ENCODE measurements at regions not wholly inside any gene's neighbourhood (a gene's known extent, or its start where the extent isn't known, plus 50 kb on each side); places are given as distances from the start of the nearest gene placed in this dataset.
"Not testable (repeated sequence)": the region's sequence is repeated elsewhere in the genome, so short reads cannot be mapped to it uniquely, and the experiment has no call there.

DNA sequence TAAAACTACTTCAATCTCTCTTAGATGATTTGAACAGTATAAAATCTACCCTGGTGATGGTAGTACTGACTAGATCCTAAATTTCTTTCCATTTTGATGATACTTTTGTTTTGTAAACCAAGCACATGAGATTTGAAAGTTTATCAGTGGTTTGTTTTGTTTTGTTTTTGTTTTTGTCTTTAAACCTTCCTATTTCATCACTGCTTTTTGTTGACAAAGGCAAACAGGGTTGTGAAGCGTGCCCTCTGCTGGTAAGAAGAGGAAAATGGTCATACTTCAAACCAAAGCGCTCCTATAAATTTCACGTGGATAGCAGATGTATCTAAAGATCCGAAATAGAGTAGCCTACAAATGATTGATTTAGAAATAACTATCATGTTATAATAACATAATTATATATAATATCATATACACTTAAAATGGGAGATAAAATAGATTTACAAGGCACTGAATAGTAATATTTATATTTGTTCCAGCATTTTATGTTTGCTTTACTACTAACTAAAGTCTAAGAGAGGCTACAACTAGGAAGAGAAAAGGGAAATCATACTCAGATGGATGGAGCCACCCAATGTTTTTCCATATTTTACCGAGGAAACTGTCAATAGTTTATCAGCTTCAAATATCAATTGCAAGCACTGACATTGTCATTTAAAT, 254.0 kb upstream of the USP15 start:
- in situ Hi-C loops (cut with MboI; ENCODE audit: low pct_unique_long_range_greater_than_20kb, low sequenced_read_pairs) = no loop called here

DNA sequence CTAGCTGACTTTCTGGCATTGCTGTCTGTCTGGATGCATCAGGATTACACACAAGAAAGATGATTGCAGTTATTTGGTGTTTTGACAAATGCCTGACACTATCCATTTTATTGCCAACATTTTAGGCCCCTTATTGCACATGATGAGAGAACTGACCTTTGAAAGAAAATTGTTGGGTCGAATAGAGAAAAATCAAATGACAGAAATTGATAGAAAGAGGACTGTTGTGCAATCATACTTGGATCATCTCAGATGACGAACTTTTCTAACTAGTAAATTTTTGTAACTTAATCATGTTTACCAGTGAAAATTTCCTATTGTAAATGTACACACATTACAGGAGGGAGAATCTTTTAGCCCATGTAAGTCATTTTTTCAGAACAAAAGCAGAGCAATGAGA, 251.5 kb upstream of the USP15 start:
- DNase-seq = no peak
- in situ Hi-C loops (cut with MboI; ENCODE audit: low pct_unique_long_range_greater_than_20kb, low sequenced_read_pairs) = no loop called here

More for the DNA sequence above, 254.0 kb upstream of the USP15 start:
- DNase-seq = peak; percentile 47

DNA sequence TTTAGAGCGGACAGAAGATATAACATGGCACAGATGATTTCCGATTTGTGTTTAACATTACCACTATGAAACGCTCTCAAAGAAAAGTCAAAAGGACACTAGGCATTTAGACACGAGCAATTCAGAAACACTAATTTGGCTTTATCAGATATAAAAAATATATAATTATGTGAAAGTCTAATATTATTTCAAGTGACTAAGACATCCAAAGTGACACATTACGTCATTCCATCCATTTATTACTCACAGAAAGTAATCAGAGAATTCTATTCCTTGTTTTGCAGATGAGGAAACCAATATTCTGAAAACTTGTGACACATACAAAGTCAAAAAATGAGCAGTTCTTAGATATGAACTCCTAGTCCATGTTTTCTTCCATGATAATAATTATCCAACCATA, 250.8 kb upstream of the USP15 start:
- no peak for DNase-seq
- in situ Hi-C loops (cut with MboI; ENCODE audit: low pct_unique_long_range_greater_than_20kb, low sequenced_read_pairs) = no loop called here

DNA sequence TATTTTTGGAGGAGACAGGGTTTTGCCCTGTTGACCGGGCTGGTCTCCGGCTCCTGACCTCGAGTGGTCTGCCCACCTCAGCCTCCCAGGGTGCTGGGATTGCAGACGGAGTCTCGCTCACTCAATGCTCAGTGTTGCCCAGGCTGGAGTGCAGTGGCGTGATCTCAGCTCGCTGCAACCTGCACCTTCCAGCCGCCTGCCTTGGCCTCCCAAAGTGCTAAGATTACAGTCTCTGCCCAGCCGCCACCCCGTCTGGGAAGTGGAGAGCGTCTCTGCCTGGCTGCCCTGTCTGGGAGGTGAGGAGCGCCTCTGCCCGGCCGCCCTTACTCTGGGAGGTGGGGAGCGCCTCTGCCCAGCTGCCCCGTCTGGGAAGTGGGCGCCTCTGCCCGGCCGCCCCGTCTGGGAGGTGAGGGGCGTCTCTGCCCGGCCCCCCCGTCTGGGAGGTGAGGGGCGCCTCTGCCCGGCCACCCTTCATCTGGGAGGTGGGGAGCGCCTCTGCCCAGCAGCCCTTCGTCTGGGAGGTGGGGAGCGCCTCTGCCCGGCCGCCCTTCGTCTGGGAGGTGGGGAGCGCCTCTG, 249.8 kb upstream of the USP15 start:
- in situ Hi-C loops (cut with MboI; ENCODE audit: low pct_unique_long_range_greater_than_20kb, low sequenced_read_pairs); DNase-seq: not testable (repeated sequence)

DNA sequence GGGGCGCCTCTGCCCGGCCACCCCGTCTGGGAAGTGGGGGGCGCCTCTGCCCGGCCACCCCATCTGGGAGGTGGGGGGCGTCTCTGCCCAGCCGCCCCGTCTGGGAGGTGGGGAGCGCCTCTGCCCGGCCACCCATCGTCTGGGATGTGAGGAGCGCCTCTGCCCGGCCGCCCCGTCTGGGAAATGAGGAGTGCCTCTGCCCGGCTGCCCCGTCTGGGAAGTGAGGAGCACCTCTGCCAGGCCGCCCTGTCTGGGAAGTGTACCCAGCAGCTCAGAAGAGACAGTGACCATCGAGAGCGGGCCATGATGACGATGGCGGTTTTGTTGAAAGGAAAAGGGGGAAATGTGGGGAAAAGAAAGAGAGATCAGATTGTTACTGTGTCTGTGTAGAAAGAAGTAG, 249.2 kb upstream of the USP15 start:
- in situ Hi-C loops (cut with MboI; ENCODE audit: low pct_unique_long_range_greater_than_20kb, low sequenced_read_pairs) = not testable (repeated sequence)

DNA sequence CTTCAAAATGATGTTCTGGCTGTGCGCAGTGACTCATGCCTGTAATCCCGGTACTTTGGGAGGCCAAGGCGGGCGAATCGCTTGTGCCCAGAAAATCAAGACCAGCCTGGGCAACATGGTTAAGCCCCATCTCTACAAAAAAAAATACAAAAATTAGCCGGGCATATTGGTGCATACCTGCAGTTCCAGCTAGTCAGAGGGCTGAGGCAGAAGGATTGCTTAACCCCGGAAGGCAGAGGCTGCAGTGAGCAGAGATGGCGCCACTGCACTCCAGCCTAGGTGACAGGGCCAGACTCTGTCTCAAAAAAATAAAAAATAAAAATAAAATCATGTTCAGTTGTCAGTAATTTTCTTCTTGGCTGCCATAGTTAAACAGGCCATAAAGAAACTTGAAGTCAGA, 245.9 kb upstream of the USP15 start:
- in situ Hi-C loops (cut with MboI; ENCODE audit: low pct_unique_long_range_greater_than_20kb, low sequenced_read_pairs) = no loop called here
- no peak for DNase-seq

More for the DNA sequence above, 249.2 kb upstream of the USP15 start:
- not testable (repeated sequence) for DNase-seq

DNA sequence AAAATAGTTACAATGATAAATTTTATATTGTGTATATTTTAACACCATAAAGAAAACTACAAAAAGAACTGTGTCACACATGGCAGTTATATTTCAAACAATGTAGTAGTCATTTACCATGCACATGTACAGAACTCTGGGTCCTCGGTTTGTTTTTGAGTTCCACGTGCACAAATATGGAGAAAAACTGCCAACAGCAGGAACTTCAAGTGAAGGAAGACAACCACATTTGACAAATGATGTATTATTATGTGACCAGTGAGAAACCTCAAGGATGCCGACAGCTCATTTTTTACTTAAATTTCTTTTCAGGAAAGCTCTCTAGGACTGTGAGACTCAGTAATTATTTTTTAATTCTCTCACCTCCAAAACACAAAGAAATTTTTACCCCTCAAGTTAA, 244.2 kb upstream of the USP15 start:
- no peak for DNase-seq
- in situ Hi-C loops (cut with MboI; ENCODE audit: low pct_unique_long_range_greater_than_20kb, low sequenced_read_pairs) = no loop called here

DNA sequence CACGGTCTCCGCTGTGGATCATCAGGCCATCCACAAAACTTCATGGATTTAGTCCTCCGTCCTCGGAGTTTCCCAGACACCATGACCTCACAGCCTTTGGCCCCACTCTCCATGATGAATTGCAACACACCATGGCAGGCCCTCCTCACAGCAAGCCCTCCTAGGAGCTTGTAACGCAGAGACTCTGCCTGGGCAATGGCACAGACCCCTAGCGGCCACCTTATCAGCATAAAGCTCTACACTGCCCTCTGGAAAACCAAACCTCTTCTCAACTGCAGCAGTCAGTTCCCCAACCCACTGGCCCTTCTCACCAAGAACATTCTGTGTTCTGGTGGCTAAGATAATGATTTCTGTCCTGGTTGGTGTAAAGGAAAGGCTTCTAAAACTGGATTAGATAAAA, 238.4 kb upstream of the USP15 start:
- in situ Hi-C loops (cut with MboI; ENCODE audit: low pct_unique_long_range_greater_than_20kb, low sequenced_read_pairs) = no loop called here
- DNase-seq = no peak

DNA sequence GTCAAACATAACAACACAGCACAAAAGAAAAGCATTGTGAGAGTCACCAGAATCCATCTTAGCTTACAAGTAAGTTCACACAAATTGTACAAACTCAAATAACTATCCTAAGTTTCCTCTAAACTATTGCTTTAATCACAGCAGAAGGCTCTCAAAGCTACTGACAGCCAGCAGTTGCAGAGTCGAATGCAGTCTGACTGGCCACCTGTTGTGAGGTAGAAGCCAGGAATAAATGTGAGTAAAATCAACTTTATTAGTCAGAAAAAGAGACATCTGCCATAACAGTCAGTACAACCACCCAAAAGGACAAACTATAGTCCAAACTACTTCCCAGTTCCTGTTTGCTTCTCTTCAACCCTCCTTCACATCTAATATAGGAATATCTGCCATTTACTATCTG, 231.7 kb upstream of the USP15 start:
- no peak for DNase-seq
- in situ Hi-C loops (cut with MboI; ENCODE audit: low pct_unique_long_range_greater_than_20kb, low sequenced_read_pairs) = no loop called here

DNA sequence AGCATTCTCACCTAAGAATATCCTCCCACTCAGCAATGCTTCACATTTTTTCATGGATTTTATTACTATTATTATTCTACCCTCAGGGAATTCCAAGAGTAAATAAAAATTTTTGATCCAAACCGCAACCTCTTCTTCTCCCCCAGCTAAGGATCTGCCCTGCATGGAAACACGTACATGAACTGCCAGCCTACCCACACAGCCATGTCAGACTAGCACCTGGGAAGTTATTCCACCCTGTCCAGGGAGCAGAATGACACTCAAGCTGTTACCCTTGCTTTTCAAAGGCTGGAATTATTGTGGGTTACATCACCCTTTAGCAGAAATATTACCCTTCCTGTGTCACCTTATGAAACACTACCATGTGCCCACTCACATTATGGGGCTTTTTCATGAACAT, 227.3 kb upstream of the USP15 start:
- no peak for DNase-seq
- in situ Hi-C loops (cut with MboI; ENCODE audit: low pct_unique_long_range_greater_than_20kb, low sequenced_read_pairs) = no loop called here

DNA sequence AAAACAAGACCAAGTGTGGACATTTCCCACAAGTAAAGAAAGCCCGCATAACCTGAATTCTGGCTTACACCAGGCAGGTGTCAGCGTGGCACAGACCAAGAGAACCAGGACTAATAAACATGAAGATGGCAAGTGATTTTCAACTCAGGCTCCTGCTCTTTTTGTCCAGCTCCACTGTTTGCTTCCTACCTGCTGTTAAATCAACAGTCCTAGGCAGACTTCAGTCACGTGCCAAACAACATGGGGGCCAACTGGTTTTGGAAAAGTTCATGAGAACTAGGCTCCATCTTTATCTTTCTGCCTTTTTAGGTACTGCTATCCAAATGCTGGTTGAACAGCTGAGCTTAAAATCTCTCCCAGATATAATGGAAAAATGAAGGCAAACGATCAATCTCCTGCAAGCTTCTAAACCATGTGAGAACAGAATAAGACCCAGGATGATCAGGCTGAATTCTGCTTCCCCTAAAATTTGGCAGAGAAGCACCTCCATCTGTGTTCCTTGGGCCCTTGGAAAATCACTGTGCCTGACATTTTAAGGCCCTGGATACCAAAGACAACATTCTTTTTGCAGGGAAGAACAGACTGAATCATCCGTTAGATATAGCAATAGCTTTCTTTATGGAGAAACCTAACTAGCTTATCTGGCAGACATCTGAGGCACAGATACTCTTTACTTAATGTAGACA, 215.6 kb upstream of the USP15 start:
- DNase-seq = no peak
- in situ Hi-C loops (cut with MboI; ENCODE audit: low pct_unique_long_range_greater_than_20kb, low sequenced_read_pairs) = no loop called here

DNA sequence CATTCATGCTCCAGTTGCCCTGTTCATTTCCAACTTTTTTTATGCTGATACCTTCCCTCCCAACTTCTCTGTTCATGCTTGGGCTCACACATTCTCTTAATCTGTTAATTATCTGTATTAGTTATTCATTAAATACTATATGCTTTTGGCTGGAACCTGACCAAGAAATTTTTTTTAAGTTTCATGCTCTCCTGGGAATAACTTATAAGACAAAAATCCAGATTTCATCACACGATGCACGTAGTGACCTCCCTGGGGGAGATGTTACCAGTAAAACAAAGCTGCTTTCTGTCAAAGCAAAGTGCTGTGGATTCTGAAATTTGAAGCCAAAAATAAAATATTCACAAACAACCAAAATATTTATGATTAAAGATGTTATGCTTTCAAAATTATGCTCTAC, 215.0 kb upstream of the USP15 start:
- in situ Hi-C loops (cut with MboI; ENCODE audit: low pct_unique_long_range_greater_than_20kb, low sequenced_read_pairs) = no loop called here
- DNase-seq = no peak

DNA sequence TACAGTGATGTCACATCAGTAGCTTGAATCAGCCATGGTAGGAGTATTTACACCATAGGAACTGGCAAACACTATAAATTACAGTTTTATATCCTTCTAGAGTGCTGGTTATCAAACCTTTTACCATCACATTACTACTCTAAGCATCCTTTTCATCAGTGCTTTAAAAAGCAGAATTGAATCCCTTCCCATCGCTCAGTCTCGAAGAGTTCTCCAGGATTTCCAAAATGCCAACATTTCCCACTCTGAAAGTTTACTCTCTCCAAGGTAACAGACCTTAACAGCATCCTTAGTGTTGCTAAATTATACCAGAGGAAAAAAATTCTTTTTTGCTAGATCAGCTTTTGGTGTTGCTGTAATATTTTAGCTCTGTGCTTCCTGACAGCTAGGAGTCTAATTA, 209.4 kb upstream of the USP15 start:
- DNase-seq = no peak
- in situ Hi-C loops (cut with MboI; ENCODE audit: low pct_unique_long_range_greater_than_20kb, low sequenced_read_pairs) = no loop called here

DNA sequence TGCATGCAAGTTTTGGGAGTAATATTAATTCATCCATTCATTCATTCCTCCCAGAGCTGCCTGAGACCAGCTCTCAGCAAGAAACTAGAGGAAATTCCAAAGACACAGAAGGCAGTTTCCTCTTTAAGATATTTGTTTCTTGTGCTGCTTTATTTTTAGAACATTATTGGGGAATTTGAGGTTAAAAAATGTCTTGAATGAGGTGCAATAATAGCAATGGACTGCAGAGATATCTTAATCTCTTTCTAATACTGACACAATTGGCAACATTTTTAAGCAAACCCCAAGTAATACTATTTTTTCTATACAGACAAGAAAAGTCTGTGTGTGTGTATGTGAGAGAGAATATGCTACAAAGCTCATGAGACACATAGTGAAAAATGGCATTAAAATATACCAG, 190.2 kb upstream of the USP15 start:
- no peak for DNase-seq
- in situ Hi-C loops (cut with MboI; ENCODE audit: low pct_unique_long_range_greater_than_20kb, low sequenced_read_pairs) = no loop called here

DNA sequence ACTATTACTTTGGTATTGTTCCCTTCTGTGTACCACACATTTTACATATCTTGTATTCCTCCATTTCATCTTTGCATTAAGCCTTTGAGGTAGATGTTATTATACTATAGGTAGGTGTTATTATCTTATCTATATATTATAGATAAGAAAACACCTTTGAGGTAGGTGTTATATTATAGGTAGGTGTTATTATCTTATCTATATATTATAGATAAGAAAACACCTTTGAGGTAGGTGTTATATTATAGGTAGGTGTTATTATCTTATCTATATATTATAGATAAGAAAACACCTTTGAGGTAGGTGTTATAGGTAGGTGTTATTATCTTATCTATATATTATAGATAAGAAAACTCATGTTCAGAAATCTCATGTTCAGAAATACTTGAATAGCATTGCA, 187.0 kb upstream of the USP15 start:
- in situ Hi-C loops (cut with MboI; ENCODE audit: low pct_unique_long_range_greater_than_20kb, low sequenced_read_pairs) = not testable (repeated sequence)

DNA sequence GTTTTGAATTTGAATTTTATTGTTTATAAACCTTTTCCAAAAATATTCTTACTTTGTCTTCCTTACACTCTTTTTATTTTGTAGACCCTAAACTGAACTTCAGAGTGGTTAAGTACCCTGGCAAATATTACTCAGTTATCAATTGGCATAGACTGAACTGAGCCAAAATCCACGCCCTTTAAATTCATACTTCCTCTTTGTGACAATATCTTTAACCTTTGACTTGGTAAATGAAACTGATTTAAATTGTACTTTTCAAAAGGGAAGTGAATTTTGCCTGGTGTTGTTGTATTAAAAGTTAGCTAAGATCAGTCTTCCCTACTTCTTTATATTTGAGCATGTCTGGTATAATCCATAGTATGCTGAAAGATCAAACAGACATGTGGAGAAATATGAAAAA, 184.3 kb upstream of the USP15 start:
- DNase-seq = peak; percentile 5
- in situ Hi-C loops (cut with MboI; ENCODE audit: low pct_unique_long_range_greater_than_20kb, low sequenced_read_pairs) = no loop called here

More for the DNA sequence above, 187.0 kb upstream of the USP15 start:
- DNase-seq = not testable (repeated sequence)

DNA sequence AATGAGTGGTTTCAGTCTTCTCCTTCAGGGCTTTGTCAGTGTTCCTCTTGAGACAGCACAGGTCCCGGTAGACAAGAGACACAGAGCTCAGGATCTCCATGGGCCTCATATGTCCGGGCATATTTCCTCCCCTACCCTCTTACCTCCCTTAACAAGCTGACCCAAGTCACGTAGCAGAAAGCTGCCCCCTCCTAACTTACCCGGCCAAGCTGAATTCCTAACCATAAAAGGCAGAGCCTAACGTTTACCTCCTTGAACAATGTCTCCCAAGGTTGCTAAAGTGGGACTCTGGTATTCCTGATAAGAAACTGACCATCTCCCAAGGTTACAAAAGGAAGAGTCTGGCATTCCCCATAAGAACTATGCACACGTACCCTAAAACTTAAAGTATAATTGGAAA, 182.2 kb upstream of the USP15 start:
- no peak for DNase-seq
- in situ Hi-C loops (cut with MboI; ENCODE audit: low pct_unique_long_range_greater_than_20kb, low sequenced_read_pairs) = no loop called here

DNA sequence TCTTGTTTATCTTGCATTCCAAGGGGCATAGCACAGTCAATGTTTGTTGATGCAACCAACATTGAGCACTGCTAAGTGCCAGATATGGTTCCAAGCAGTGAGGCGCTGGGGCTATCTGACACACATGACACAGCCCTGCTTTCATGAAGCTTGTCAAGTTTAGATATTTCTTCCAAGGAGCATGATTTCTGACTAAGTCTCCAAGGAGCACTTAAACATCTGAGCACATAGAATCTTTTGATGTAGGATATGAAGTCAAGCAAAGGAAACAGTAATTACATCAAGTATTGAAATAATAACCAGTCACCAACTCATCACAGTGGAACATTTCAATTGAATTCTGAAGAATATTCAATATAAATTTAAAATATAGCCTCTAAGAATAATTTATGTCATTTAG, 177.8 kb upstream of the USP15 start:
- in situ Hi-C loops (cut with MboI; ENCODE audit: low pct_unique_long_range_greater_than_20kb, low sequenced_read_pairs) = no loop called here
- DNase-seq = no peak

DNA sequence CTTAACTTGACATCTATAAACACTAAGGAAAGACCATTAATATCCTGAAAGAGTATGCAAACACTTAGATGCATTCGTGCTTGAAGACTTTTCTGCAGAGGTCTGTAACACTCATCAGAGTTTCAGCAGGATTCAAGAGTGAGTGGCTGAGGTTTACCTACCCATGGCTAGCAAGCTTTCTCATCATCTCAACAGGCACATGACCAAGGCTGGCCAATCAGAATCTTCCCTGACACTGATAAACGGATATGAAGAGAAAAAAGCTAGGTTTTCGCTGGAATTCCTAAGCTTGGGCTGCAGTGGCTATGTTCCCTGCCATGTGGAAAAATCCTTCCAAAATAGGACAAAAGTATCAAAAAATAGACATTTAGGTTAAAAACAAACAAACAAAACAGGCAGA, 162.1 kb upstream of the USP15 start:
- in situ Hi-C loops (cut with MboI; ENCODE audit: low pct_unique_long_range_greater_than_20kb, low sequenced_read_pairs) = no loop called here

DNA sequence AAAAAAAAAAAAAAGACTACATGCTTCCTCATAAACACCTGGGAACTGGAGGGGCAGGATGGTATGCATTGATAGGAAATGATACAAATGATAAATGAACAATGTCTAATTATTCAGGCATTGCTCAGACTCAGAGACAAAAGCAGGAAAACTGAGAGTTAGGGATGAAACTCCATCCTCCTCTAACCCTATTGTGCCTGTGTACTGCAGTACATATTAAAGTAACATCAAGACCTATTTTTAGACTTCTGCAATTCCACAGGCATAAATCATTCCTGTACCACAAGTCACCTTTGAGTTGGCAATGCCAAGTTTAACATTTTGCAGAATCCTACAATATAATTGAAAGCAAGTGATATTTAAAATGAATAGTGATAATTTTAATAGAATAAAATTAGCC, 156.5 kb upstream of the USP15 start:
- in situ Hi-C loops (cut with MboI; ENCODE audit: low pct_unique_long_range_greater_than_20kb, low sequenced_read_pairs) = no loop called here
- DNase-seq = no peak

More for the DNA sequence above, 162.1 kb upstream of the USP15 start:
- no peak for DNase-seq
